ENCODE measurements at regions not wholly inside any gene's neighbourhood (a gene's known extent, or its start where the extent isn't known, plus 50 kb on each side); places are given as distances from the start of the nearest gene placed in this dataset.

DNA sequence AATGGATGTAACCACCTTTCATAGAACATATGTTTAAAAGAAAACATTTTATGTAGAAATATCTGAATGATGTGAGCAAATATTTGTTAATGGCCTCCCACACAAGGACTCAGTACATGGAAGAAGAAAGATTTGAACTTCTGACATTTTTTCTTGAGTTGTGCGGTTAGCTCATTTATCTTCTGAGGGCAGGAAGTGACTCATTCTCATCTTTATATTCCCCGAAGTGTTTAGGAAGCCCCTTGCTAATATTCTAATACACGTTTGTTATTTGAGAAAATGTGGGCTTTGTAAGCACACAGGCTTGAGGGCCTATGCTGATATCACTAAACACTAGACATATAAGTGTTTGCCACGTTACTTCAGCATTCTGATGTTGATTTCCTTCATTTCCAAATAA, 392.5 kb upstream of the PTBP2 start:
- TF ChIP-seq, protein P1, sequence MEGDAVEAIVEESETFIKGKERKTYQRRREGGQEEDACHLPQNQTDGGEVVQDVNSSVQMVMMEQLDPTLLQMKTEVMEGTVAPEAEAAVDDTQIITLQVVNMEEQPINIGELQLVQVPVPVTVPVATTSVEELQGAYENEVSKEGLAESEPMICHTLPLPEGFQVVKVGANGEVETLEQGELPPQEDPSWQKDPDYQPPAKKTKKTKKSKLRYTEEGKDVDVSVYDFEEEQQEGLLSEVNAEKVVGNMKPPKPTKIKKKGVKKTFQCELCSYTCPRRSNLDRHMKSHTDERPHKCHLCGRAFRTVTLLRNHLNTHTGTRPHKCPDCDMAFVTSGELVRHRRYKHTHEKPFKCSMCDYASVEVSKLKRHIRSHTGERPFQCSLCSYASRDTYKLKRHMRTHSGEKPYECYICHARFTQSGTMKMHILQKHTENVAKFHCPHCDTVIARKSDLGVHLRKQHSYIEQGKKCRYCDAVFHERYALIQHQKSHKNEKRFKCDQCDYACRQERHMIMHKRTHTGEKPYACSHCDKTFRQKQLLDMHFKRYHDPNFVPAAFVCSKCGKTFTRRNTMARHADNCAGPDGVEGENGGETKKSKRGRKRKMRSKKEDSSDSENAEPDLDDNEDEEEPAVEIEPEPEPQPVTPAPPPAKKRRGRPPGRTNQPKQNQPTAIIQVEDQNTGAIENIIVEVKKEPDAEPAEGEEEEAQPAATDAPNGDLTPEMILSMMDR (conservative IDR thresholded peaks at IDR 0.05; ENCODE audit: low read length) = no peak
- TF ChIP-seq EZH2phosphoT487 (IDR thresholded peaks at IDR 0.05; ENCODE audit: borderline replicate concordance, low read depth, low read length) = no peak

All from OCI-LY7 (cell line).